Colonic mucosa (tissue), 4 donors: ENCODE measurements at regions not wholly inside any gene's neighbourhood (a gene's known extent, or its start where the extent isn't known, plus 50 kb on each side); places are given as distances from the start of the nearest gene placed in this dataset.

Experiments
- DNase-seq: peaks from one replicate; pipeline ENCODE4 v3.0.0-alpha.2; 2020
- H3K27ac ChIP-seq: fragments of 200-600 bp; one replicate; pipeline ENCODE4 v1.8.0; 2021
- H3K27me3 ChIP-seq: fragments of 200-600 bp; one replicate; pipeline ENCODE4 v1.8.0; 2021
- H3K36me3 ChIP-seq: fragments of 200-600 bp; one replicate; pipeline ENCODE4 v1.8.0; 2021
- H3K4me1 ChIP-seq: fragments of 200-600 bp; one replicate; pipeline ENCODE4 v1.8.0; 2021; ENCODE audit warnings: mild to moderate bottlenecking
- H3K4me3 ChIP-seq: fragments of 200-600 bp; one replicate; pipeline ENCODE4 v1.8.0; 2021
- H3K9ac ChIP-seq, 2 donors: one replicate each; pipeline ENCODE4 v1.7.0; 2013; ENCODE audit warnings: control low read depth in 2 of 2, low read depth in 2 of 2, low read length in 2 of 2
- H3K9me3 ChIP-seq: fragments of 200-600 bp; one replicate; pipeline ENCODE4 v1.8.0; 2021
- intact Hi-C: fragments of 100-400 bp; cut with DNase I; formaldehyde crosslinking; loops from one replicate; pipeline ENCODE4 v1.14.1; 2022
- TF ChIP-seq, protein P1 (sequence below): fragments of 200-600 bp; IDR thresholded peaks from one replicate; pipeline ENCODE4 v1.8.0; 2022; ENCODE audit warnings: antibody characterized with exemption, mild to moderate bottlenecking
- donor health status: healthy.
- donor health status: DM: no; HTN: no; CAD: no.
- donor health status: DM: no; HTN: no; CAD: no.

GRCh38 chr1:208534979-208535378, 290.8 kb upstream of the PLXNA2 start:
- DNase-seq: no peak
- H3K9me3 ChIP-seq: no peaks in the 10 kb centered on the region
- no peaks in the 10 kb centered on the region for H3K36me3 ChIP-seq
- no peaks in the 10 kb centered on the region for H3K27me3 ChIP-seq
- H3K4me1 ChIP-seq: no peaks in the 10 kb centered on the region
- H3K27ac ChIP-seq: no peak overlapping the region
- no peak overlapping the region for H3K9ac ChIP-seq
- TF ChIP-seq, protein P1, sequence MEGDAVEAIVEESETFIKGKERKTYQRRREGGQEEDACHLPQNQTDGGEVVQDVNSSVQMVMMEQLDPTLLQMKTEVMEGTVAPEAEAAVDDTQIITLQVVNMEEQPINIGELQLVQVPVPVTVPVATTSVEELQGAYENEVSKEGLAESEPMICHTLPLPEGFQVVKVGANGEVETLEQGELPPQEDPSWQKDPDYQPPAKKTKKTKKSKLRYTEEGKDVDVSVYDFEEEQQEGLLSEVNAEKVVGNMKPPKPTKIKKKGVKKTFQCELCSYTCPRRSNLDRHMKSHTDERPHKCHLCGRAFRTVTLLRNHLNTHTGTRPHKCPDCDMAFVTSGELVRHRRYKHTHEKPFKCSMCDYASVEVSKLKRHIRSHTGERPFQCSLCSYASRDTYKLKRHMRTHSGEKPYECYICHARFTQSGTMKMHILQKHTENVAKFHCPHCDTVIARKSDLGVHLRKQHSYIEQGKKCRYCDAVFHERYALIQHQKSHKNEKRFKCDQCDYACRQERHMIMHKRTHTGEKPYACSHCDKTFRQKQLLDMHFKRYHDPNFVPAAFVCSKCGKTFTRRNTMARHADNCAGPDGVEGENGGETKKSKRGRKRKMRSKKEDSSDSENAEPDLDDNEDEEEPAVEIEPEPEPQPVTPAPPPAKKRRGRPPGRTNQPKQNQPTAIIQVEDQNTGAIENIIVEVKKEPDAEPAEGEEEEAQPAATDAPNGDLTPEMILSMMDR: no peak
- no peak overlapping the region for H3K4me3 ChIP-seq
- intact Hi-C loops: no loop called here

DNA sequence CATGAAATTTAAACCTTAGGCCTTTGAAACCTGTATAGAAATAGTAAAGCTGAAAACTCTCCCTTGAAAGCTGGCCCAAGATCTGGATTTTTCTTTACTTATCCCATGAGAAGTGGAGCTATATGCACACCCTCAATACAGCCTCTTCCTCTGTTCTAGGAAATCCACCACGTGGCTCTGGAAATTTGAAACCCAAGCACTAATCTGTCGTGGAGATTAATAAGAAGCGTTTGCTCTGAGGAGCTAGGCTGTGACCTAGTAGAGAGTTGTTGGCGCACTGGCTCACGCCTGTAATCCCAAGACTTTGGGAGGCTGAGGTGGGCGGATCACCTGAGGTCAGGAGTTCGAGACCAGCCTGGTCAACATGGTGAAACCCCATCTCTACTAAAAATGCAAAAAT, 291.3 kb upstream of the PLXNA2 start:
- Histone ChIP-seq H3K4me1 (no peaks in the 10 kb centered on the region), H3K9ac (no peak overlapping the region), H3K9me3 (no peaks in the 10 kb centered on the region), H3K27me3 (no peaks in the 10 kb centered on the region), H3K36me3 (no peaks in the 10 kb centered on the region), H3K4me3 (no peak overlapping the region), H3K27ac (no peak overlapping the region)
- intact Hi-C loops: no loop called here
- TF ChIP-seq, protein P1: no peak
- DNase-seq: no peak

DNA sequence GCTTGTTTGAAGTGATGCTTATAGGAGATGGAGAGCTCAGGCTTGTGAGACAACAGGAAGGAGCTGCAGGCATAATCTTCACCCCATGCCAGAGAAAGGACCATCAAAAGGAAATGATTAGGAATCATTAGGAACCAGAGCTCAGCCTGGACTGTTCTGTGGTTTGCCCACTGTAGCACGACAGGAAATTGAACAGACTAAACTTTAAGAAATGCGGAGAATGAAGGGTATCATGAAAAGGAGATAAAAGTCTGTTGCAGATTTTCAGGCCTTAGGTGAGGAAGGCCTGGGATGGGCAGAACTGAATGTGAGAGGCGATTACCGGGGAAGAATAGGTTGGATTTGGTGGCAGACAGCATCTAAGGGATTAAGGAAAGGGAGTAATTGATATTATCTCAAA, 292.0 kb upstream of the PLXNA2 start:
- Histone ChIP-seq H3K36me3 (no peaks in the 10 kb centered on the region), H3K4me1 (no peaks in the 10 kb centered on the region), H3K27ac (no peak overlapping the region), H3K9me3 (no peaks in the 10 kb centered on the region), H3K4me3 (no peak overlapping the region), H3K27me3 (no peaks in the 10 kb centered on the region), H3K9ac (no peak overlapping the region)
- DNase-seq: no peak
- TF ChIP-seq, protein P1: no peak
- intact Hi-C loops: no loop called here

GRCh38 chr1:208537198-208537597, 293.0 kb upstream of the PLXNA2 start:
- no peak for DNase-seq
- Histone ChIP-seq H3K36me3 (no peaks in the 10 kb centered on the region), H3K9me3 (no peaks in the 10 kb centered on the region), H3K9ac (no peak overlapping the region), H3K4me3 (no peak overlapping the region), H3K27ac (no peak overlapping the region), H3K4me1 (no peaks in the 10 kb centered on the region), H3K27me3 (no peaks in the 10 kb centered on the region)
- intact Hi-C loops: no loop called here
- TF ChIP-seq, protein P1: no peak

DNA sequence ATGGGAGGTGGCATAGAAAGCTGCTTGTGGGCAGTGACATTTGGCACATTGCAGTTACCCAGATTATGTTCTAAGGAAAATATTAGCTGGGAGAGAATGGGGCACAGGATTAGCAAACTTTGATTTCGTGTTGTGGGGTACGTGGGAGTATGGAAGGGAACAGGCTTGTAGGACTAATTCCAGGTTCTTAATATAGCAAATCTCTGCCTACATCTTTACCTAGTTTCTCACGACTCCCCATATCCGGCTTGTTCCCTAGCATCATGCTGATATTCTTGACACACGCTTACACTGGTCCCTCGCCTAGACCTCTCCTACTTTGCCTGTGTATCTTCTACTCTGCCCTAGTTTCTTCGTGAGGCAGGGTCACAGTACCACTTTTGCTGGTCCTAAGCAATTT, 293.9 kb upstream of the PLXNA2 start:
- DNase-seq: no peak
- no peaks in the 10 kb centered on the region for H3K4me1 ChIP-seq

More for the DNA sequence above, 293.9 kb upstream of the PLXNA2 start:
- H3K9me3 ChIP-seq: no peaks in the 10 kb centered on the region
- H3K4me3 ChIP-seq: no peak overlapping the region
- H3K27me3 ChIP-seq: no peaks in the 10 kb centered on the region
- no peak overlapping the region for H3K9ac ChIP-seq
- no peak overlapping the region for H3K27ac ChIP-seq
- TF ChIP-seq, protein P1: no peak
- intact Hi-C loops: no loop called here
- no peaks in the 10 kb centered on the region for H3K36me3 ChIP-seq
